Glutamatergic neuron (in vitro differentiated cells): ENCODE measurements at regions not wholly inside any gene's neighbourhood (a gene's known extent, or its start where the extent isn't known, plus 50 kb on each side); places are given as distances from the start of the nearest gene placed in this dataset.
"Not testable (repeated sequence)": the region's sequence is repeated elsewhere in the genome, so short reads cannot be mapped to it uniquely, and the experiment has no call there.

Experiments
- DNase-seq: peaks from one replicate; pipeline ENCODE4 v3.0.0; 2022
- H3K27ac Mint-ChIP-seq: one replicate; pipeline ENCODE4 v1.8.0; 2020; ENCODE audit warnings: mild to moderate bottlenecking, mixed read lengths, inconsistent platforms; ENCODE audit not compliant: unreplicated experiment
- H3K27me3 Mint-ChIP-seq: one replicate; pipeline ENCODE4 v1.8.0; 2020; ENCODE audit warnings: mild to moderate bottlenecking, moderate library complexity, mixed read lengths, inconsistent platforms; ENCODE audit not compliant: unreplicated experiment
- H3K36me3 Mint-ChIP-seq: one replicate; pipeline ENCODE4 v1.8.0; 2020; ENCODE audit warnings: mild to moderate bottlenecking, mixed read lengths, inconsistent platforms; ENCODE audit not compliant: unreplicated experiment
- H3K4me1 Mint-ChIP-seq: one replicate; pipeline ENCODE4 v1.8.0; 2020; ENCODE audit warnings: mild to moderate bottlenecking, low read depth, mixed read lengths, inconsistent platforms; ENCODE audit not compliant: unreplicated experiment
- H3K4me3 Mint-ChIP-seq: one replicate; pipeline ENCODE4 v1.8.0; 2020; ENCODE audit warnings: mild to moderate bottlenecking, mixed read lengths, inconsistent platforms; ENCODE audit not compliant: unreplicated experiment
- H3K9me3 Mint-ChIP-seq: one replicate; pipeline ENCODE4 v1.8.0; 2020; ENCODE audit warnings: mild to moderate bottlenecking, moderate library complexity, mixed read lengths, inconsistent platforms; ENCODE audit not compliant: unreplicated experiment
- TF ChIP-seq, protein P1 (sequence below): fragments of 200-600 bp; sonication (generic); IDR thresholded peaks from one replicate; pipeline ENCODE4 v1.5.0; 2021; ENCODE audit not compliant: partially characterized antibody, unreplicated experiment

DNA sequence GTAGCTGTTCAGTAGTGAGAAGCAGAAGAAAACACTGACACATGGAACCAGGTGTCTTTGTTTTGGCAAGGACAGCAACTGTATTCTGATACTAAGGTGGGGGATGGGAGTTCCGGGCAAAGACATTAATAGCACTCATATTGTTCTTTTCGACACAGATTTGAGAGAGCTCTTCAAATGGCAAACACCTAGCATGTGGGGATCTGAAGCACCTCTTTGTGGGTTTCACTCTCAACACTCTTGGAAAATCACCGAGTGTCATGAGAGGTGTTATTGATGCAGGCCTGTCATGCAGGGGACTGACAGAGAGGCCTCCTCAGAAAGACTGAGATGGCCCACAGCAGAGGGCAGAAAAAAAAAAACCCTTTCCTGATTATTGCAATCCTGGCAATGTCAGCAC lies 228.4 kb upstream of the VCX start:
- Mint-ChIP-seq H3K4me3 (no peak overlapping the region), H3K27me3 (no peaks in the 10 kb centered on the region), H3K36me3 (no peaks in the 10 kb centered on the region), H3K9me3 (no peaks in the 10 kb centered on the region), H3K27ac (no peak overlapping the region), H3K4me1 (peaks cover 4% of the 10 kb centered on the region)
- TF ChIP-seq, protein P1, sequence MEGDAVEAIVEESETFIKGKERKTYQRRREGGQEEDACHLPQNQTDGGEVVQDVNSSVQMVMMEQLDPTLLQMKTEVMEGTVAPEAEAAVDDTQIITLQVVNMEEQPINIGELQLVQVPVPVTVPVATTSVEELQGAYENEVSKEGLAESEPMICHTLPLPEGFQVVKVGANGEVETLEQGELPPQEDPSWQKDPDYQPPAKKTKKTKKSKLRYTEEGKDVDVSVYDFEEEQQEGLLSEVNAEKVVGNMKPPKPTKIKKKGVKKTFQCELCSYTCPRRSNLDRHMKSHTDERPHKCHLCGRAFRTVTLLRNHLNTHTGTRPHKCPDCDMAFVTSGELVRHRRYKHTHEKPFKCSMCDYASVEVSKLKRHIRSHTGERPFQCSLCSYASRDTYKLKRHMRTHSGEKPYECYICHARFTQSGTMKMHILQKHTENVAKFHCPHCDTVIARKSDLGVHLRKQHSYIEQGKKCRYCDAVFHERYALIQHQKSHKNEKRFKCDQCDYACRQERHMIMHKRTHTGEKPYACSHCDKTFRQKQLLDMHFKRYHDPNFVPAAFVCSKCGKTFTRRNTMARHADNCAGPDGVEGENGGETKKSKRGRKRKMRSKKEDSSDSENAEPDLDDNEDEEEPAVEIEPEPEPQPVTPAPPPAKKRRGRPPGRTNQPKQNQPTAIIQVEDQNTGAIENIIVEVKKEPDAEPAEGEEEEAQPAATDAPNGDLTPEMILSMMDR: no peak
- DNase-seq: no peak

DNA sequence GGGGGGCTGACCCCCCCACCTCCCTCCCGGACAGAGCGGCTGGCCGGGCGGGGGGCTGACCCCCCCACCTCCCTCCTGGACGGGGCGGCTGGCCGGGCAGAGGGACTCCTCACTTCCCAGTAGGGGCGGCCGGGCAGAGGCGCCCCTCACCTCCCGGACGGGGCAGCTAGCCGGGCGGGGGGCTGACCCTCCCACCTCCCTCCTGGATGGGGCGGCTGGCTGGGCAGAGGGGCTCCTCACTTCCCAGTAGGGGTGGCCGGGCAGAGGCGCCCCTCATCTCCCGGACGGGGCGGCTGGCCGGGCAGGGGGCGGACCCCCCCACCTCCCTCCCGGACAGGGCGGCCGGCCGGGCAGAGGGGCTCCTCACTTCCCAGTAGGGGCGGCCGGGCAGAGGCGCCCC lies 234.3 kb upstream of the VCX start:
- not testable (repeated sequence) for H3K4me1 Mint-ChIP-seq, H3K4me3 Mint-ChIP-seq, H3K27ac Mint-ChIP-seq, H3K36me3 Mint-ChIP-seq, DNase-seq, H3K9me3 Mint-ChIP-seq, H3K27me3 Mint-ChIP-seq

DNA sequence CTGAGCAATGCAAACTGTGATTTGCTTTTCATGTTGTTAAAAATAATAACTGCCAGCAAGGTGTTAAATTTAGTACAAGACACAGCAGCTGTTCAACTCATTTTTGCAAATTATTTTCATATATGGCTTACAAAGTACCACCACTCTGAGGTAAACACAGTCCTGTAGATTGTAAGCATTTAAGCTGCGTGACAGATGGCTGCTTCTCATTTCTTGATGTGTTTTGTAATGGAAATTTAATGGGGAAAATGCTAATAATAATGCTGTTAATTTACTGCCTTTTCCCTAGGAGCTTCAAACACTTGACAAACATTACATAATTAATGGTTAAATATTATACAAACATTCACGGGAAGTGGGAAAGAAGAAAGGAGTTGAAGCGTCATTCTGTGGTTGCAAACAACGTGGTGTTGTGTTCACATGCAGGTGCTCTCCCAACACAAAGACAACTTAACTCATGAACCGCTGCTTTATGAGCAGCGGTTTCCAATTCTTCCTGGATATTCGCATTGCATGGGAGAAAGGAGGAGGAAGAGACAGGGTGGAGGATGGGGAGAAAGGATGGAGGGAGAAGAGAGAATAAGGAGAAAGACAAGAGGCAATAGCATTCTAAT lies 236.8 kb upstream of the VCX start:
- no peaks in the 10 kb centered on the region for H3K36me3 Mint-ChIP-seq
- peaks cover 3% of the 10 kb centered on the region for H3K9me3 Mint-ChIP-seq
- TF ChIP-seq, protein P1: no peak
- H3K27ac Mint-ChIP-seq: no peak overlapping the region
- no peak overlapping the region for H3K4me3 Mint-ChIP-seq
- H3K27me3 Mint-ChIP-seq: no peaks in the 10 kb centered on the region
- DNase-seq: no peak
- no peaks in the 10 kb centered on the region for H3K4me1 Mint-ChIP-seq

DNA sequence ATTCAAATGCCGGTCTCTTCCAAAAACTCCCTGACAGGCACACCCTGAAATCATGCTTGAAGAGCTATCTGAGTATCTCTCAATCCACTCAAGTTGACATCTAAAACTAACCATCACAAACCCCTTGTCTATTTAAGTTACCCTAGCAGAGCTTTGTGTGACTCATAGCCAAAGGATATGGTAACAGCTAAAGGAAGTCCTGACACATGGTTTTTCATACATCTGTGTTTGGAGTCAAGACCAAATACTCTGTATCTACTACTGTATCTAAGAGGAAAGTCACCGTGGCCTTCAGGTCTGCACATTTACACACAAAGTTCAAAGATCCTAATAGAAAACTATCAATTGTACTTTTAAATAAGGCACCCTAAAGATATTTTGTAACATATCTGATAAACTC lies 239.6 kb upstream of the VCX start:
- Mint-ChIP-seq H3K4me3 (no peak overlapping the region), H3K27me3 (no peaks in the 10 kb centered on the region), H3K4me1 (no peaks in the 10 kb centered on the region), H3K36me3 (no peaks in the 10 kb centered on the region), H3K9me3 (peaks cover 3% of the 10 kb centered on the region), H3K27ac (no peak overlapping the region)
- TF ChIP-seq, protein P1: no peak
- no peak for DNase-seq

DNA sequence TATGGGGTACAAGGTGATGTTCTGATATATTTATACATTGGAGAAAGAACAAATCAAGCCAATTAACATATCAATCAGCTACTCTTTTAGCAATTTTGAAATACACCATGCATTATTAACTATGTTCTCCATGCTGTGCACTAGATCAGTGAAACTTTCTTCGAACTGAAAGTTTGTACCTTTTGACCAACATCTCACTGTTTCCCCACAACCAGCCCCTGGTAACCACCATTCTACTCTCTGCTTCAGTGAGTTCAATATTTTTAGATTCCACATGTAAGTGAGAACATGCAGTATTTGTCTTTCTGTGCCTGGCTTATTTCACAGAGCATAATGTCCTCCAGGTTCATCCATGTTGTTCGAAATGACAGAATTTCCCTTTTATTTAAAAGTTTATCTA lies 246.1 kb upstream of the VCX start:
- H3K4me1 Mint-ChIP-seq: no peaks in the 10 kb centered on the region
- TF ChIP-seq, protein P1: no peak
- no peak for DNase-seq
- H3K36me3 Mint-ChIP-seq: no peaks in the 10 kb centered on the region
- no peak overlapping the region for H3K4me3 Mint-ChIP-seq
- no peak overlapping the region for H3K27ac Mint-ChIP-seq
- no peaks in the 10 kb centered on the region for H3K9me3 Mint-ChIP-seq
- no peaks in the 10 kb centered on the region for H3K27me3 Mint-ChIP-seq

DNA sequence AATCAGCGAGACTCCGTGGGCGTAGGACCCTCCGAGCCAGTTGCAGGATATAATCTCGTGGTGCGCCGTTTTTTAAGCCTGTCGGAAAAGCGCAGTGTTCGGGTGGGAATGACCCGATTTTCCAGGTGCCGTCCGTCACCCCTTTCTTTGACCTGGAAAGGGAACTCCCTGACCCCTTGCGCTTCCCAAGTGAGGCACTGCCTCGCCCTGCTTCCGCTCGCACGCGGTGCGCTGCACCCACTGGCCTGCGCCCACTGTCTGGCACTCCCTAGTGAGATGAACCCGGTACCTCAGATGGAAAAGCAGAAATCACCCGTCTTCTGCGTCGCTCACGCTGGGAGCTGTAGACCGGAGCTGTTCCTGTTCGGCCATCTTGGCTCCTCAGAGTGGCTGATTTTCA lies 249.6 kb upstream of the VCX start:
- not testable (repeated sequence) for DNase-seq, H3K36me3 Mint-ChIP-seq, H3K27me3 Mint-ChIP-seq, H3K4me3 Mint-ChIP-seq, H3K27ac Mint-ChIP-seq, H3K9me3 Mint-ChIP-seq, H3K4me1 Mint-ChIP-seq
